GM23248 (cell line): ENCODE measurements at regions not wholly inside any gene's neighbourhood (a gene's known extent, or its start where the extent isn't known, plus 50 kb on each side); places are given as distances from the start of the nearest gene placed in this dataset.

Experiments
- DNase-seq: peaks from one replicate; pipeline ENCODE4 v3.0.0-alpha.2; 2015
- H2AFZ ChIP-seq: fragments of 200-600 bp; sonication (generic); 2 replicates; pipeline ENCODE4 v1.6.1; 2016; ENCODE audit warnings: antibody characterized with exemption
- H3F3A ChIP-seq: fragments of 200-600 bp; sonication (generic); 2 replicates; pipeline ENCODE4 v1.6.1; 2016; ENCODE audit warnings: mild to moderate bottlenecking, antibody characterized with exemption, mixed run types; ENCODE audit not compliant: insufficient read depth
- H3K27ac ChIP-seq: fragments of 200-600 bp; sonication (generic); 2 replicates; pipeline ENCODE4 v1.5.1; 2016; ENCODE audit warnings: mild to moderate bottlenecking
- H3K27me3 ChIP-seq: fragments of 200-600 bp; sonication (generic); replicated peaks from 2 replicates; pipeline ENCODE4 v1.6.1; 2016; ENCODE audit warnings: mild to moderate bottlenecking; ENCODE audit not compliant: insufficient read depth
- H3K36me3 ChIP-seq: fragments of 200-600 bp; sonication (generic); 2 replicates; pipeline ENCODE4 v1.6.1; 2016; ENCODE audit warnings: low read depth, mild to moderate bottlenecking
- H3K4me1 ChIP-seq: fragments of 200-600 bp; sonication (generic); 2 replicates; pipeline ENCODE4 v1.6.1; 2016; ENCODE audit warnings: mild to moderate bottlenecking; ENCODE audit not compliant: insufficient read depth
- H3K4me2 ChIP-seq: fragments of 200-600 bp; sonication (generic); one replicate; pipeline ENCODE4 v1.6.1; 2016; ENCODE audit warnings: mild to moderate bottlenecking; ENCODE audit not compliant: unreplicated experiment
- H3K4me3 ChIP-seq: fragments of 200-600 bp; sonication (generic); 2 replicates; pipeline ENCODE4 v1.5.1; 2016; ENCODE audit warnings: mild to moderate bottlenecking
- H3K79me2 ChIP-seq: fragments of 200-600 bp; sonication (generic); 2 replicates; pipeline ENCODE4 v1.6.1; 2016; ENCODE audit warnings: mild to moderate bottlenecking; ENCODE audit not compliant: insufficient read depth
- H3K9ac ChIP-seq: fragments of 200-600 bp; sonication (generic); 2 replicates; pipeline ENCODE4 v1.6.1; 2016; ENCODE audit warnings: mild to moderate bottlenecking
- H3K9me2 ChIP-seq: fragments of 200-600 bp; sonication (generic); 2 replicates; pipeline ENCODE4 v1.6.1; 2016; ENCODE audit warnings: mixed run types, mild to moderate bottlenecking, moderate library complexity; ENCODE audit not compliant: insufficient read depth
- H3K9me3 ChIP-seq: fragments of 200-600 bp; sonication (generic); one replicate; pipeline ENCODE4 v1.6.1; 2017; ENCODE audit warnings: low read depth
- H4K20me1 ChIP-seq: fragments of 200-600 bp; sonication (generic); 2 replicates; pipeline ENCODE4 v1.6.0; 2016; ENCODE audit not compliant: insufficient read depth
- EZH2 ChIP-seq: fragments of 200-600 bp; sonication (generic); IDR thresholded peaks from 2 replicates; pipeline ENCODE4 v1.6.1; 2018; ENCODE audit warnings: antibody characterized with exemption, mild to moderate bottlenecking; ENCODE audit not compliant: insufficient read depth, poor library complexity, severe bottlenecking
- EZH2phosphoT487 ChIP-seq: fragments of 200-600 bp; sonication (generic); IDR thresholded peaks from 2 replicates; pipeline ENCODE4 v1.6.1; 2018; ENCODE audit warnings: antibody characterized with exemption, moderate library complexity, mild to moderate bottlenecking, low read depth; ENCODE audit not compliant: insufficient read depth
- WGBS, 2 experiments: methylation state at CpG; one replicate each; pipeline ENCODE4 v1.1.6; 2015 to 2017; ENCODE audit warnings: low lambda C conversion rate in 2 of 2, low coverage in 1 of 2; ENCODE audit errors: missing lambda C conversion rate in 2 of 2; 5-methylcytosine and 5-hydroxymethylcytosine counted together
- in situ Hi-C: fragments of 300-500 bp; cut with MboI; formaldehyde crosslinking; loops from 2 replicates; pipeline ENCODE4 v1.15.0; 2020

- H4K20me1 ChIP-seq, result no peaks in the 10 kb centered on the region
- H3K9ac ChIP-seq, result 0 out of 2 replicates have a peak overlapping the region, but pooled peaks have one; percentile 2
- peaks cover 30% of the 10 kb centered on the region for H3K4me1 ChIP-seq
- H3K27ac ChIP-seq, result peak overlapping the region; percentile 42
- DNase-seq, result peak; percentile 74
- H3K36me3 ChIP-seq, result no peaks in the 10 kb centered on the region
- H2AFZ ChIP-seq, result peak overlapping the region; percentile 73
- 2 to 6% methylated on average over 10 of the region's 10 CpGs for WGBS, 2 experiments
- TF ChIP-seq EZH2phosphoT487, result no peak
- no peak for TF ChIP-seq EZH2
- no peaks in the 10 kb centered on the region for H3K9me2 ChIP-seq
- no peaks in the 10 kb centered on the region for H3K9me3 ChIP-seq
- H3F3A ChIP-seq, result peaks cover 39% of the 10 kb centered on the region
- H3K79me2 ChIP-seq, result no peaks in the 10 kb centered on the region
- peak overlapping the region; percentile 52 for H3K4me2 ChIP-seq
- no peaks in the 10 kb centered on the region for H3K27me3 ChIP-seq
- in situ Hi-C loops, result no loop called here
- peak overlapping the region; percentile 38 for H3K4me3 ChIP-seq
Measured at GRCh38 chr16:66250686-66251431, 115.6 kb upstream of the CDH5 start.

DNA sequence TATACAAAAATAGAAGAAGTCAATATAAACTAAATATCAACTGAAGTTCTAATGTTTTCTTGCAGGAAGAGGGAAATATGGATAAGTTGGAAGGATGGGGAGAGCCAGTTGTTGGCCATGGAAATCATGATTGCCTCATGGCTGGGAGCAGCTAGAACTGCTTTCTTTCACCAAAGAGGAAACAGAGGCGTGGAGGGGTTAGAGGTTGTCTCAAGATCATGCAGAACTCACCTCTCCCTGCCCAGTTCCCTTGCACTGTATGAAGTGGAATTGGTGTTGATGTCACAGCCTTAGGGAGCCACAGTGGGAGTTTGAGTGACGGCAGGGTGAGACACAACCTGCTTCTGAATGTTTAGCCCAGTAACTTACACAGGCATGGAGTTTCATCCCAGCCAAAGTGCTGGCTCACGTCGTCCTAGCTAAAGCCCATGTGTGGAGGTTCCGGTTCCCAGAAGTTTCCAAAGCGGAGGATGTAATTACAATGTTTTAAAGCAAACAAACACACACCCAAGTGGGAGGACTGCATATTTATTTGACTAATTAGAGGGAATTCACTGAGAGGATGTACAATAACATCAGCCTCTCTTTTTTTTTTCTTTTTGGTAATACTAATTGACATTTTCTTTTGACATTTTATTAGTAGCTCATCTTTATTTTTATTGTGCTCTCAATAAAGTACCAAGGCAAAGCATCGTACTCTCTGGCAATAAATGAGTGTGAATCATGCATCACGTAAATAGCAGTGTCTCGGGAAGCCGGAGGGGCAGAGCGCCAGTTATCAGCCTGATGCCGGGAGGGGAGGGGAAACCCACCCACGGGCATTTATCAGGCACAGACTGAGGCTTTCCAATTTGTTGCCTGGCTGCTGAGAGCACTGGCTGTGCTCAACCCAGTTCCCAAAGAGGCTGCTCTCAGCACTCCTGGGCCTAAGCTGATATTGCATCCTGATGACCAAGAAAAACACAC is 118.7 kb upstream of the CDH5 start:
- 6 to 11% methylated on average over 13 of the region's 13 CpGs for WGBS, 2 experiments
- no peaks in the 10 kb centered on the region for H3K27me3 ChIP-seq
- no peaks in the 10 kb centered on the region for H4K20me1 ChIP-seq
- H3K36me3 ChIP-seq, result no peaks in the 10 kb centered on the region
- H3K4me3 ChIP-seq, result peak overlapping the region; percentile 28
- H3K9ac ChIP-seq, result peak overlapping the region; percentile 22
- no peaks in the 10 kb centered on the region for H3K9me2 ChIP-seq
- peak overlapping the region; percentile 42 for H3K27ac ChIP-seq
- TF ChIP-seq EZH2, result no peak
- TF ChIP-seq EZH2phosphoT487, result no peak
- no peaks in the 10 kb centered on the region for H3K79me2 ChIP-seq
- in situ Hi-C loops, result no loop called here
- peaks cover 39% of the 10 kb centered on the region for H3F3A ChIP-seq
- H3K4me2 ChIP-seq, result peak overlapping the region; percentile 45
- H3K4me1 ChIP-seq, result peaks cover 30% of the 10 kb centered on the region
- no peaks in the 10 kb centered on the region for H3K9me3 ChIP-seq
- peak; percentile 80 for DNase-seq
- peak overlapping the region; percentile 70 for H2AFZ ChIP-seq

GRCh38 chr16:66245868-66246267 is 120.6 kb upstream of the CDH5 start:
- Histone ChIP-seq H3K36me3 (no peaks in the 10 kb centered on the region), H3K9ac (no peak overlapping the region), H3K4me1 (peaks cover 21% of the 10 kb centered on the region), H3F3A (peaks cover 28% of the 10 kb centered on the region), H3K9me3 (no peaks in the 10 kb centered on the region), H4K20me1 (no peaks in the 10 kb centered on the region), H3K9me2 (no peaks in the 10 kb centered on the region), H3K4me2 (no peak overlapping the region), H3K27me3 (no peaks in the 10 kb centered on the region), H3K4me3 (no peak overlapping the region), H2AFZ (no peak overlapping the region), H3K27ac (no peak overlapping the region), H3K79me2 (no peaks in the 10 kb centered on the region)
- TF ChIP-seq EZH2phosphoT487, result no peak
- no peak for TF ChIP-seq EZH2
- DNase-seq, result no peak
- 93 to 95% methylated on average over 4 of the region's 4 CpGs for WGBS, 2 experiments
- in situ Hi-C loops, result no loop called here

- Histone ChIP-seq H3K9me2 (no peaks in the 10 kb centered on the region), H3K27me3 (no peaks in the 10 kb centered on the region), H3K4me1 (peaks cover 14% of the 10 kb centered on the region), H3K9me3 (no peaks in the 10 kb centered on the region), H3K4me3 (no peak overlapping the region), H3F3A (peaks cover 24% of the 10 kb centered on the region), H2AFZ (no peak overlapping the region), H3K79me2 (no peaks in the 10 kb centered on the region), H3K27ac (no peak overlapping the region), H3K36me3 (no peaks in the 10 kb centered on the region), H4K20me1 (no peaks in the 10 kb centered on the region), H3K9ac (no peak overlapping the region), H3K4me2 (no peak overlapping the region)
- whole genome bisulfite sequencing, 2 experiments, result 88 to 92% methylated on average over 8 of the region's 8 CpGs
- in situ Hi-C loops, result no loop called here
- no peak for TF ChIP-seq EZH2phosphoT487
- TF ChIP-seq EZH2, result no peak
- DNase-seq, result peak; percentile 22
Measured at GRCh38 chr16:66245072-66245471, 121.4 kb upstream of the CDH5 start.
